Hepatocyte (in vitro differentiated cells): ENCODE measurements at regions not wholly inside any gene's neighbourhood (a gene's known extent, or its start where the extent isn't known, plus 50 kb on each side); places are given as distances from the start of the nearest gene placed in this dataset.

ENCODE experiments used
- CTCF ChIP-seq: fragments of 200-600 bp; sonication (generic); IDR thresholded peaks from 2 replicates; pipeline ENCODE4 v1.5.1; 2016; ENCODE audit warnings: antibody characterized with exemption, mild to moderate bottlenecking; ENCODE audit not compliant: poor library complexity
- EZH2 ChIP-seq: fragments of 200-600 bp; sonication (generic); IDR thresholded peaks from 2 replicates; pipeline ENCODE4 v1.6.1; 2016; ENCODE audit warnings: antibody characterized with exemption, mild to moderate bottlenecking, borderline replicate concordance
- EZH2phosphoT487 ChIP-seq: fragments of 200-600 bp; sonication (generic); IDR thresholded peaks from one replicate; pipeline ENCODE4 v1.6.1; 2018; ENCODE audit warnings: antibody characterized with exemption, mild to moderate bottlenecking, low read depth, moderate library complexity; ENCODE audit not compliant: unreplicated experiment, severe bottlenecking

GRCh38 chr6:71468038-71468437 is 179.4 kb downstream of the OGFRL1 start:
- no peak for TF ChIP-seq CTCF
- no peak for TF ChIP-seq EZH2phosphoT487
- TF ChIP-seq EZH2, result no peak
